Peyer's patch (tissue), 4 donors: ENCODE measurements at regions not wholly inside any gene's neighbourhood (a gene's known extent, or its start where the extent isn't known, plus 50 kb on each side); places are given as distances from the start of the nearest gene placed in this dataset.
A peak's percentile ranks its signal among the peaks of the same experiment; 100 is the strongest.

Experiments used
- DNase-seq, 3 donors: peaks; one replicate each; pipeline ENCODE4 v3.0.0-alpha.2; 2017 to 2019
- H3K27ac ChIP-seq, 4 donors: fragments of 200-600 bp; sonication (generic); one replicate each; pipeline ENCODE4 v1.5.1; 2016 to 2019
- H3K27me3 ChIP-seq, 2 donors: fragments of 200-600 bp; sonication (generic); one replicate each; pipeline ENCODE4 v1.5.1; 2019
- H3K36me3 ChIP-seq, 3 donors: fragments of 200-600 bp; sonication (generic); one replicate each; pipeline ENCODE4 v1.5.1; 2016 to 2019
- H3K4me1 ChIP-seq, 4 donors: fragments of 200-600 bp; sonication (generic); one replicate each; pipeline ENCODE4 v1.5.1; 2016 to 2019
- H3K4me3 ChIP-seq, 4 donors: fragments of 200-600 bp; sonication (generic); 1 replicate in 3 of 4; 2 replicates in 1 of 4; pipeline ENCODE4 v1.5.1; 2016 to 2019; ENCODE audit warnings: mild to moderate bottlenecking in 1 of 4
- H3K9me3 ChIP-seq, 4 donors: fragments of 200-600 bp; sonication (generic); one replicate each; pipeline ENCODE4 v1.5.1; 2016 to 2019; ENCODE audit warnings: mild to moderate bottlenecking in 1 of 4
- CTCF ChIP-seq, 6 experiments: fragments of 450-650 bp in 4 of 6; fragments of 200-600 bp in 2 of 6; sonication (generic) in 1 of 6; IDR thresholded peaks; one replicate each; pipeline ENCODE4 v1.5.1; 2017 to 2019; ENCODE audit warnings: antibody characterized with exemption in 6 of 6, mild to moderate bottlenecking in 3 of 6, moderate library complexity in 1 of 6
- POLR2A ChIP-seq, 2 donors: fragments of 450-650 bp; IDR thresholded peaks; one replicate each; pipeline ENCODE4 v1.5.1; 2017; ENCODE audit warnings: antibody characterized with exemption in 2 of 2, mild to moderate bottlenecking in 2 of 2, moderate library complexity in 2 of 2

- no peaks in the 10 kb centered on the region for H3K4me1 ChIP-seq
- H3K4me3 ChIP-seq = no peak overlapping the region
- DNase-seq = peak in 2 of 3 donors; percentile 22 to 73
- no peak overlapping the region for H3K27ac ChIP-seq
- H3K27me3 ChIP-seq = no peaks in the 10 kb centered on the region
- no peak for TF ChIP-seq POLR2A (IDR thresholded peaks at IDR 0.05)
- TF ChIP-seq CTCF (IDR thresholded peaks at IDR 0.05) = peak; percentile 21 to 93 (median 85)
- no peaks in the 10 kb centered on the region for H3K9me3 ChIP-seq
- H3K36me3 ChIP-seq = no peaks in the 10 kb centered on the region
These were observed 334.8 kb upstream of the CAMK1G start for GRCh38 chr1:209248649-209249279.

GRCh38 chr1:209249280-209249670 is 334.2 kb upstream of the CAMK1G start:
- H3K4me3 ChIP-seq = no peak overlapping the region
- H3K4me1 ChIP-seq = no peaks in the 10 kb centered on the region
- TF ChIP-seq CTCF (IDR thresholded peaks at IDR 0.05) (no peak), POLR2A (IDR thresholded peaks at IDR 0.05) (no peak)
- no peak overlapping the region for H3K27ac ChIP-seq
- no peaks in the 10 kb centered on the region for H3K27me3 ChIP-seq
- no peak for DNase-seq
- no peaks in the 10 kb centered on the region for H3K36me3 ChIP-seq
- no peaks in the 10 kb centered on the region for H3K9me3 ChIP-seq

- Histone ChIP-seq H3K36me3 (no peaks in the 10 kb centered on the region), H3K9me3 (no peaks in the 10 kb centered on the region), H3K27me3 (no peaks in the 10 kb centered on the region), H3K27ac (no peak overlapping the region), H3K4me3 (no peak overlapping the region), H3K4me1 (no peaks in the 10 kb centered on the region)
- no peak for TF ChIP-seq CTCF (IDR thresholded peaks at IDR 0.05)
- no peak for TF ChIP-seq POLR2A (IDR thresholded peaks at IDR 0.05)
- no peak for DNase-seq
These were observed 333.6 kb upstream of the CAMK1G start for GRCh38 chr1:209249785-209250440.

- no peak overlapping the region for H3K27ac ChIP-seq
- H3K9me3 ChIP-seq = no peaks in the 10 kb centered on the region
- no peak overlapping the region for H3K4me3 ChIP-seq
- DNase-seq = no peak
- TF ChIP-seq POLR2A (IDR thresholded peaks at IDR 0.05) = no peak
- no peak for TF ChIP-seq CTCF (IDR thresholded peaks at IDR 0.05)
- no peaks in the 10 kb centered on the region for H3K27me3 ChIP-seq
- H3K36me3 ChIP-seq = no peaks in the 10 kb centered on the region
- H3K4me1 ChIP-seq = no peaks in the 10 kb centered on the region
These were observed 332.5 kb upstream of the CAMK1G start for GRCh38 chr1:209250861-209251636.

- Histone ChIP-seq H3K4me3 (no peak overlapping the region), H3K9me3 (no peaks in the 10 kb centered on the region), H3K27me3 (no peaks in the 10 kb centered on the region), H3K4me1 (no peaks in the 10 kb centered on the region), H3K36me3 (no peaks in the 10 kb centered on the region), H3K27ac (no peak overlapping the region)
- DNase-seq = no peak
- TF ChIP-seq CTCF (IDR thresholded peaks at IDR 0.05) (no peak), POLR2A (IDR thresholded peaks at IDR 0.05) (no peak)
These were observed 326.7 kb upstream of the CAMK1G start for GRCh38 chr1:209256766-209257350.
